ENCODE measurements at regions not wholly inside any gene's neighbourhood (a gene's known extent, or its start where the extent isn't known, plus 50 kb on each side); places are given as distances from the start of the nearest gene placed in this dataset.

DNA sequence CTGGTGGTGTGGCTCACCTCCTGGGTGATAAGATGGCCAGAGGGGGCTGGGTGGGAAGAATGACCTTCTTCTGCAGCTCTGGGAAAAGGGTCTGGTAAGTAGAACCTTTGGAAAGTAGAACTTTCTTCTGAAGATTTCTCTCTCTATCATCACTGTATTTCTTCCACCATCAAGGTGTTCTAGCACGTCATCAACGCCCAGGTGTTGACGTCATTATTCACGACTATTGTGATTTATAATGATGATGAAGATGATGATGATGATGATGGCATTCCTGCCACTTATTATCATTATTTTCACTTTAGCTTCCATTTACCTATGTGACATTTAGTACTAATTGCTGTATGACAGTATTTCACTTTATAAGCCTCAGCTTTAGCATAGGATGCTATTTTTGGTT is 525.6 kb upstream of the ADARB2 start (continued):
- no peak for TF ChIP-seq ZNF462 (CRISPR knock-in tag; IDR thresholded peaks at IDR 0.05)

GRCh38 chr10:2262333-2262732 is 525.0 kb upstream of the ADARB2 start:
- Mint-ChIP-seq H3K4me1 (no peaks in the 10 kb centered on the region), H3K4me3 (no peak overlapping the region), H3K27me3 (ENCODE audit: insufficient read depth, low read depth, poor library complexity) (peaks cover under 1% of the 10 kb centered on the region), H3K9me3 (peaks cover 10% of the 10 kb centered on the region), H3K27ac (no peak overlapping the region), H3K36me3 (ENCODE audit: low read depth) (peaks cover 6% of the 10 kb centered on the region; the same call in 2 of the 3 replicates)
- no peak for ATAC-seq
- no peak overlapping the region for H3K27ac ChIP-seq (ENCODE audit: low read depth)
- no peaks in the 10 kb centered on the region for H3K79me2 ChIP-seq (replicated peaks; ENCODE audit: insufficient read depth)
- H3K4me1 ChIP-seq (ENCODE audit: insufficient read depth): no peaks in the 10 kb centered on the region
- no peaks in the 10 kb centered on the region for H3K36me3 ChIP-seq (ENCODE audit: insufficient read depth)
- H3K4me2 ChIP-seq: no peak overlapping the region
- H4K20me1 ChIP-seq (replicated peaks; ENCODE audit: insufficient read depth): no peaks in the 10 kb centered on the region
- no peaks in the 10 kb centered on the region for H3K9me2 ChIP-seq (ENCODE audit: insufficient read depth)
- H3F3A ChIP-seq (replicated peaks; ENCODE audit: low read depth): no peaks in the 10 kb centered on the region
- no peak for DNase-seq (ENCODE audit: low spot score)
- no peak overlapping the region for H2AFZ ChIP-seq
- H3K27me3 ChIP-seq (ENCODE audit: insufficient read depth): no peaks in the 10 kb centered on the region
- no peak overlapping the region for H3K4me3 ChIP-seq
- TF ChIP-seq ZNF331 (CRISPR knock-in tag; IDR thresholded peaks at IDR 0.05; ENCODE audit: low read depth) (no peak), ZNF462 (CRISPR knock-in tag; IDR thresholded peaks at IDR 0.05) (no peak), JUNB (IDR thresholded peaks at IDR 0.05; ENCODE audit: unreplicated experiment) (no peak), ZNF114 (CRISPR knock-in tag; IDR thresholded peaks at IDR 0.05) (no peak)
- TF ChIP-seq, protein P1, sequence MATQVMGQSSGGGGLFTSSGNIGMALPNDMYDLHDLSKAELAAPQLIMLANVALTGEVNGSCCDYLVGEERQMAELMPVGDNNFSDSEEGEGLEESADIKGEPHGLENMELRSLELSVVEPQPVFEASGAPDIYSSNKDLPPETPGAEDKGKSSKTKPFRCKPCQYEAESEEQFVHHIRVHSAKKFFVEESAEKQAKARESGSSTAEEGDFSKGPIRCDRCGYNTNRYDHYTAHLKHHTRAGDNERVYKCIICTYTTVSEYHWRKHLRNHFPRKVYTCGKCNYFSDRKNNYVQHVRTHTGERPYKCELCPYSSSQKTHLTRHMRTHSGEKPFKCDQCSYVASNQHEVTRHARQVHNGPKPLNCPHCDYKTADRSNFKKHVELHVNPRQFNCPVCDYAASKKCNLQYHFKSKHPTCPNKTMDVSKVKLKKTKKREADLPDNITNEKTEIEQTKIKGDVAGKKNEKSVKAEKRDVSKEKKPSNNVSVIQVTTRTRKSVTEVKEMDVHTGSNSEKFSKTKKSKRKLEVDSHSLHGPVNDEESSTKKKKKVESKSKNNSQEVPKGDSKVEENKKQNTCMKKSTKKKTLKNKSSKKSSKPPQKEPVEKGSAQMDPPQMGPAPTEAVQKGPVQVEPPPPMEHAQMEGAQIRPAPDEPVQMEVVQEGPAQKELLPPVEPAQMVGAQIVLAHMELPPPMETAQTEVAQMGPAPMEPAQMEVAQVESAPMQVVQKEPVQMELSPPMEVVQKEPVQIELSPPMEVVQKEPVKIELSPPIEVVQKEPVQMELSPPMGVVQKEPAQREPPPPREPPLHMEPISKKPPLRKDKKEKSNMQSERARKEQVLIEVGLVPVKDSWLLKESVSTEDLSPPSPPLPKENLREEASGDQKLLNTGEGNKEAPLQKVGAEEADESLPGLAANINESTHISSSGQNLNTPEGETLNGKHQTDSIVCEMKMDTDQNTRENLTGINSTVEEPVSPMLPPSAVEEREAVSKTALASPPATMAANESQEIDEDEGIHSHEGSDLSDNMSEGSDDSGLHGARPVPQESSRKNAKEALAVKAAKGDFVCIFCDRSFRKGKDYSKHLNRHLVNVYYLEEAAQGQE (IDR thresholded peaks at IDR 0.05; ENCODE audit: unreplicated experiment): no peak
